GM12874 (cell line): ENCODE measurements at regions not wholly inside any gene's neighbourhood (a gene's known extent, or its start where the extent isn't known, plus 50 kb on each side); places are given as distances from the start of the nearest gene placed in this dataset.

Source experiments
- CTCF ChIP-seq: IDR thresholded peaks from 2 replicates; pipeline ENCODE4 v1.5.1; 2011; ENCODE audit warnings: low read depth, mild to moderate bottlenecking, control low read depth, low read length, moderate library complexity; ENCODE audit not compliant: insufficient read depth

GRCh38 chr12:38507839-38508238, 191.3 kb downstream of the ALG10B start:
- no peak for TF ChIP-seq CTCF

- no peak for TF ChIP-seq CTCF
These were observed 191.7 kb downstream of the ALG10B start for GRCh38 chr12:38508246-38508645.

- TF ChIP-seq CTCF: no peak
These were observed 199.3 kb downstream of the ALG10B start for GRCh38 chr12:38515912-38516311.

- TF ChIP-seq CTCF: no peak
These were observed 199.8 kb downstream of the ALG10B start for GRCh38 chr12:38516418-38516817.

GRCh38 chr12:38523920-38524319, 207.3 kb downstream of the ALG10B start:
- no peak for TF ChIP-seq CTCF

GRCh38 chr12:38527631-38528030, 211.1 kb downstream of the ALG10B start:
- TF ChIP-seq CTCF: no peak

GRCh38 chr12:38528527-38528926, 212.0 kb downstream of the ALG10B start:
- TF ChIP-seq CTCF: no peak

- TF ChIP-seq CTCF: no peak
These were observed 221.7 kb downstream of the ALG10B start for GRCh38 chr12:38538319-38538718.
